Testis (tissue), 2 donors: ENCODE measurements at regions not wholly inside any gene's neighbourhood (a gene's known extent, or its start where the extent isn't known, plus 50 kb on each side); places are given as distances from the start of the nearest gene placed in this dataset.

Experiments used
- CTCF ChIP-seq, 3 experiments: fragments of 450-650 bp in 2 of 3; fragments of 200-600 bp in 1 of 3; sonication (generic) in 1 of 3; IDR thresholded peaks; one replicate each; pipeline ENCODE4 v1.5.1; 2016 to 2019; ENCODE audit warnings: antibody characterized with exemption in 3 of 3, mild to moderate bottlenecking in 2 of 3, moderate library complexity in 1 of 3
- POLR2A ChIP-seq: fragments of 450-650 bp; IDR thresholded peaks from one replicate; pipeline ENCODE4 v1.6.1; 2017; ENCODE audit warnings: antibody characterized with exemption, mild to moderate bottlenecking, moderate library complexity

- TF ChIP-seq CTCF (IDR thresholded peaks at IDR 0.05) (no peak), POLR2A (no peak)
Measured at GRCh38 chr13:44120849-44121755, 241.4 kb downstream of the LACC1 start.
